Smooth muscle cell (in vitro differentiated cells): ENCODE measurements at regions not wholly inside any gene's neighbourhood (a gene's known extent, or its start where the extent isn't known, plus 50 kb on each side); places are given as distances from the start of the nearest gene placed in this dataset.
"Not testable (repeated sequence)": the region's sequence is repeated elsewhere in the genome, so short reads cannot be mapped to it uniquely, and the experiment has no call there.

Experiments used
- DNase-seq: peaks from one replicate; lab custom pipeline; 2025; ENCODE audit not compliant: unreplicated experiment; lab: John Stamatoyannopoulos, UW
- H2AFZ ChIP-seq: fragments of 200-600 bp; sonication (generic); 2 replicates; pipeline ENCODE4 v1.6.0; 2016; ENCODE audit warnings: antibody characterized with exemption, low read depth, mild to moderate bottlenecking
- H3F3A ChIP-seq: fragments of 200-600 bp; sonication (generic); 2 replicates; pipeline ENCODE4 v1.6.0; 2017; ENCODE audit warnings: antibody characterized with exemption, low read depth
- H3K27ac ChIP-seq: fragments of 200-600 bp; sonication (generic); 2 replicates; pipeline ENCODE4 v1.5.1; 2016; ENCODE audit warnings: low read depth, mild to moderate bottlenecking
- H3K27me3 ChIP-seq: fragments of 200-600 bp; sonication (generic); 2 replicates; pipeline ENCODE4 v1.6.1; 2016; ENCODE audit warnings: low read depth, mild to moderate bottlenecking
- H3K36me3 ChIP-seq: fragments of 200-600 bp; sonication (generic); 2 replicates; pipeline ENCODE4 v1.5.1; 2016; ENCODE audit warnings: low read depth
- H3K4me1 ChIP-seq: fragments of 200-600 bp; sonication (generic); 2 replicates; pipeline ENCODE4 v1.5.1; 2016; ENCODE audit warnings: low read depth
- H3K4me2 ChIP-seq: fragments of 200-600 bp; sonication (generic); 2 replicates; pipeline ENCODE4 v1.6.0; 2016; ENCODE audit warnings: mild to moderate bottlenecking
- H3K4me3 ChIP-seq: fragments of 200-600 bp; sonication (generic); 2 replicates; pipeline ENCODE4 v1.5.1; 2016; ENCODE audit warnings: mild to moderate bottlenecking
- H3K79me2 ChIP-seq: fragments of 200-600 bp; sonication (generic); 2 replicates; pipeline ENCODE4 v1.6.0; 2016; ENCODE audit warnings: low read depth, mild to moderate bottlenecking
- H3K9ac ChIP-seq: fragments of 200-600 bp; sonication (generic); 2 replicates; pipeline ENCODE4 v1.6.0; 2016; ENCODE audit warnings: low read depth
- H3K9me3 ChIP-seq: fragments of 200-600 bp; sonication (generic); replicated peaks from 2 replicates; pipeline ENCODE4 v1.5.1; 2016; ENCODE audit warnings: low read depth
- H4K20me1 ChIP-seq: fragments of 200-600 bp; sonication (generic); 2 replicates; pipeline ENCODE4 v1.6.0; 2016; ENCODE audit warnings: low read depth
- CTCF ChIP-seq: fragments of 200-600 bp; sonication (generic); IDR thresholded peaks from 2 replicates; pipeline ENCODE4 v1.5.1; 2017; ENCODE audit warnings: borderline replicate concordance, mild to moderate bottlenecking, antibody characterized with exemption; ENCODE audit not compliant: insufficient read depth, poor library complexity, severe bottlenecking
- WGBS: methylation state at CpG from one replicate; pipeline ENCODE4 v1.1.7; 2016; ENCODE audit warnings: low lambda C conversion rate; 5-methylcytosine and 5-hydroxymethylcytosine counted together

GRCh38 chr2:152260939-152261338, 74.0 kb upstream of the FMNL2 start:
- no peaks in the 10 kb centered on the region for H3K36me3 ChIP-seq
- no peak for TF ChIP-seq CTCF
- no peaks in the 10 kb centered on the region for H3K4me1 ChIP-seq
- DNase-seq, result no peak
- H4K20me1 ChIP-seq, result no peaks in the 10 kb centered on the region
- no peak overlapping the region for H2AFZ ChIP-seq
- H3K27ac ChIP-seq, result no peak overlapping the region
- H3K4me3 ChIP-seq, result no peak overlapping the region
- WGBS, result 89% methylated on average over 4 of the region's 4 CpGs
- no peak overlapping the region for H3K4me2 ChIP-seq
- H3K27me3 ChIP-seq, result no peaks in the 10 kb centered on the region
- no peaks in the 10 kb centered on the region for H3K79me2 ChIP-seq
- H3K9ac ChIP-seq, result no peak overlapping the region
- H3K9me3 ChIP-seq, result no peaks in the 10 kb centered on the region
- no peaks in the 10 kb centered on the region for H3F3A ChIP-seq

GRCh38 chr2:152263911-152264310, 71.1 kb upstream of the FMNL2 start:
- Histone ChIP-seq H3K36me3 (no peaks in the 10 kb centered on the region), H3K27me3 (no peaks in the 10 kb centered on the region), H3K4me1 (no peaks in the 10 kb centered on the region), H2AFZ (no peak overlapping the region), H4K20me1 (no peaks in the 10 kb centered on the region), H3K9ac (no peak overlapping the region), H3F3A (no peaks in the 10 kb centered on the region), H3K79me2 (no peaks in the 10 kb centered on the region), H3K27ac (no peak overlapping the region), H3K4me2 (no peak overlapping the region), H3K4me3 (no peak overlapping the region), H3K9me3 (no peaks in the 10 kb centered on the region)
- TF ChIP-seq CTCF, result no peak
- no peak for DNase-seq

- H3K27me3 ChIP-seq, DNase-seq, H2AFZ ChIP-seq, H3K4me1 ChIP-seq, H3K4me3 ChIP-seq, H3K9ac ChIP-seq, H3K4me2 ChIP-seq, H3K36me3 ChIP-seq, H3F3A ChIP-seq, H3K27ac ChIP-seq, H4K20me1 ChIP-seq, H3K79me2 ChIP-seq, H3K9me3 ChIP-seq: not testable (repeated sequence)
- WGBS, result 80% methylated on average over 2 of the region's 2 CpGs
Measured at GRCh38 chr2:152273732-152274260, 61.2 kb upstream of the FMNL2 start.

GRCh38 chr2:152277896-152278295, 57.1 kb upstream of the FMNL2 start:
- H3K36me3 ChIP-seq, H3K4me3 ChIP-seq, H2AFZ ChIP-seq, H3K4me1 ChIP-seq, H3K9me3 ChIP-seq, H3K9ac ChIP-seq, H3K27ac ChIP-seq, H3F3A ChIP-seq, H3K4me2 ChIP-seq, H3K79me2 ChIP-seq, DNase-seq, H3K27me3 ChIP-seq, H4K20me1 ChIP-seq: not testable (repeated sequence)
- 94% methylated on average over 6 of the region's 6 CpGs for WGBS

- no peak for TF ChIP-seq CTCF
- Histone ChIP-seq H2AFZ (no peak overlapping the region), H3K36me3 (no peaks in the 10 kb centered on the region), H3K27me3 (peaks cover 10% of the 10 kb centered on the region), H3F3A (no peaks in the 10 kb centered on the region), H3K9ac (no peak overlapping the region), H3K4me1 (no peaks in the 10 kb centered on the region), H4K20me1 (no peaks in the 10 kb centered on the region), H3K4me2 (no peak overlapping the region), H3K9me3 (no peaks in the 10 kb centered on the region), H3K27ac (no peak overlapping the region), H3K79me2 (no peaks in the 10 kb centered on the region), H3K4me3 (no peak overlapping the region)
- 88% methylated on average over 5 of the region's 5 CpGs for WGBS
- DNase-seq, result no peak
Measured at GRCh38 chr2:152278526-152278925, 56.4 kb upstream of the FMNL2 start.

GRCh38 chr2:152279367-152279766, 55.6 kb upstream of the FMNL2 start:
- not testable (repeated sequence) for H3K4me2 ChIP-seq, H3K36me3 ChIP-seq, H3K9me3 ChIP-seq, H3K79me2 ChIP-seq, H3K9ac ChIP-seq, H4K20me1 ChIP-seq, H3K4me3 ChIP-seq, H3K27ac ChIP-seq, H2AFZ ChIP-seq, H3F3A ChIP-seq, H3K4me1 ChIP-seq, DNase-seq
- peaks cover 10% of the 10 kb centered on the region for H3K27me3 ChIP-seq
- WGBS, result 76% methylated on average over 2 of the region's 2 CpGs
